ENCODE measurements at regions not wholly inside any gene's neighbourhood (a gene's known extent, or its start where the extent isn't known, plus 50 kb on each side); places are given as distances from the start of the nearest gene placed in this dataset.

DNA sequence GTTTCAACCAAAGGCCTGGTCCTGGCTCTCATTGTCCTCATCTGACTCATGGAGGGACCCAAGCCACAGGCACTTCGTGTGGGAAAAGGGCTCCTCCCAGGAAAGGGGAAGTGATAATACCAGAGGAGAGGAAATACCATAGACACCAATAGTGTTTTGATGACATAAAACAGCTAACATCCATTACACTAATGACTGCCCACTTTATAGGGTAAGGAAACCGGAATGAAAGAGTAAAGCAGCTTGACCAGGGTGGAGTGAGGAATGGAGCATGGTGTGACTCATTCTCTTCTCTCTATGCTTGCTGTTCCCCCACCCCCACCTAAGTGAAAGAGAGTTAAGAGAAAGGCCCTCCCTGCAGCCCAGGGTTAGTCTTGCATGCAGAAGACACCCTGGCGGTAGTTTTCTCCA lies 67.4 kb upstream of the HRH2 start:
- TF ChIP-seq POLR2A (IDR thresholded peaks at IDR 0.05; ENCODE audit: low read length) (no peak), POLR2AphosphoS2 (conservative IDR thresholded peaks at IDR 0.05; ENCODE audit: low read length) (no peak), CEBPB (IDR thresholded peaks at IDR 0.05) (no peak), JUN (IDR thresholded peaks at IDR 0.05) (no peak), EHMT2 (IDR thresholded peaks at IDR 0.05; ENCODE audit: low read depth) (no peak), MAZ (IDR thresholded peaks at IDR 0.05; ENCODE audit: borderline replicate concordance, low read depth, low read length) (no peak), MAFK (IDR thresholded peaks at IDR 0.05; ENCODE audit: partially characterized antibody) (no peak), USF2 (IDR thresholded peaks at IDR 0.05) (no peak), FOSB (CRISPR knock-in tag; IDR thresholded peaks at IDR 0.05) (no peak), SMC3 (IDR thresholded peaks at IDR 0.05) (no peak), CHD2 (IDR thresholded peaks at IDR 0.05; ENCODE audit: low read length, partially characterized antibody) (no peak)
- TF ChIP-seq, protein P1, sequence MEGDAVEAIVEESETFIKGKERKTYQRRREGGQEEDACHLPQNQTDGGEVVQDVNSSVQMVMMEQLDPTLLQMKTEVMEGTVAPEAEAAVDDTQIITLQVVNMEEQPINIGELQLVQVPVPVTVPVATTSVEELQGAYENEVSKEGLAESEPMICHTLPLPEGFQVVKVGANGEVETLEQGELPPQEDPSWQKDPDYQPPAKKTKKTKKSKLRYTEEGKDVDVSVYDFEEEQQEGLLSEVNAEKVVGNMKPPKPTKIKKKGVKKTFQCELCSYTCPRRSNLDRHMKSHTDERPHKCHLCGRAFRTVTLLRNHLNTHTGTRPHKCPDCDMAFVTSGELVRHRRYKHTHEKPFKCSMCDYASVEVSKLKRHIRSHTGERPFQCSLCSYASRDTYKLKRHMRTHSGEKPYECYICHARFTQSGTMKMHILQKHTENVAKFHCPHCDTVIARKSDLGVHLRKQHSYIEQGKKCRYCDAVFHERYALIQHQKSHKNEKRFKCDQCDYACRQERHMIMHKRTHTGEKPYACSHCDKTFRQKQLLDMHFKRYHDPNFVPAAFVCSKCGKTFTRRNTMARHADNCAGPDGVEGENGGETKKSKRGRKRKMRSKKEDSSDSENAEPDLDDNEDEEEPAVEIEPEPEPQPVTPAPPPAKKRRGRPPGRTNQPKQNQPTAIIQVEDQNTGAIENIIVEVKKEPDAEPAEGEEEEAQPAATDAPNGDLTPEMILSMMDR (IDR thresholded peaks at IDR 0.05): no peak
- TF ChIP-seq, protein P2, sequence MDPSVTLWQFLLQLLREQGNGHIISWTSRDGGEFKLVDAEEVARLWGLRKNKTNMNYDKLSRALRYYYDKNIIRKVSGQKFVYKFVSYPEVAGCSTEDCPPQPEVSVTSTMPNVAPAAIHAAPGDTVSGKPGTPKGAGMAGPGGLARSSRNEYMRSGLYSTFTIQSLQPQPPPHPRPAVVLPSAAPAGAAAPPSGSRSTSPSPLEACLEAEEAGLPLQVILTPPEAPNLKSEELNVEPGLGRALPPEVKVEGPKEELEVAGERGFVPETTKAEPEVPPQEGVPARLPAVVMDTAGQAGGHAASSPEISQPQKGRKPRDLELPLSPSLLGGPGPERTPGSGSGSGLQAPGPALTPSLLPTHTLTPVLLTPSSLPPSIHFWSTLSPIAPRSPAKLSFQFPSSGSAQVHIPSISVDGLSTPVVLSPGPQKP (IDR thresholded peaks at IDR 0.05; ENCODE audit: low read depth, low read length): no peak
- TF ChIP-seq, protein P3, sequence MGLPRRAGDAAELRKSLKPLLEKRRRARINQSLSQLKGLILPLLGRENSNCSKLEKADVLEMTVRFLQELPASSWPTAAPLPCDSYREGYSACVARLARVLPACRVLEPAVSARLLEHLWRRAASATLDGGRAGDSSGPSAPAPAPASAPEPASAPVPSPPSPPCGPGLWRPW (IDR thresholded peaks at IDR 0.05): no peak
